HG03045 (cell line): ENCODE measurements at regions not wholly inside any gene's neighbourhood (a gene's known extent, or its start where the extent isn't known, plus 50 kb on each side); places are given as distances from the start of the nearest gene placed in this dataset.

Experiments
- ATAC-seq: cut with Tn5 transposase; IDR thresholded peaks from one replicate; pipeline ENCODE4 v1.9.1; 2021; ENCODE audit warnings: mild to moderate bottlenecking, moderate library complexity; ENCODE audit not compliant: unreplicated experiment

DNA sequence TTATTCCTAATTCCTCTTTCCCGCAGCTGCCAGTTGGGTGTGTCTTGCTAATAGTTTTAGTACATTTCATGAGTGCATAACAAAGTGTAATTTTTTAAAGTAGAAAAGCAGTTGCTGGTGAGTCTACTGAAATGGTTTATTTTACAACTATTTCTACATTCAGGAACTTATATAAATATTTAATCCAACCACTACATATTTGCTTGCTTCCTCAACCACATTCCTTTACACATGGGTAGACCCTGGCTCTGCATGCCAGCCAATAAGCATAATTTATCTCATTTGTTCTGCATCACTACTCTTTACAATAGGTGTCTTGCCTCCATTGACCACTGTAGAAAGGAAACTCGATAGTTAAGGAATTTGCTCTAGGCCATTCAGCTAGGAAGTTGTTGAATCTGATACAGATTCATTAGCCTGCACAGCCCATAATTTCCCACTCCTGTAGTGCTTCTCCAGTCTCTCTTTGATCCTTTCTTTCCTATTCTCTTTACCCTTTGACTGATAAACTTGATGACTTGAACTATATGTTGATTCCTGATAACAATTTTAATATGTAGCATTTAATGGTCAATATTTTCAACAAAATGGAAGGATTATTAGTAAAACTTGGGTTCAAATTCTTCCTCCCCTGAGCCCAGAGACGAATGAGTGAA, 342.5 kb upstream of the ACTBL2 start:
- no peak for ATAC-seq

DNA sequence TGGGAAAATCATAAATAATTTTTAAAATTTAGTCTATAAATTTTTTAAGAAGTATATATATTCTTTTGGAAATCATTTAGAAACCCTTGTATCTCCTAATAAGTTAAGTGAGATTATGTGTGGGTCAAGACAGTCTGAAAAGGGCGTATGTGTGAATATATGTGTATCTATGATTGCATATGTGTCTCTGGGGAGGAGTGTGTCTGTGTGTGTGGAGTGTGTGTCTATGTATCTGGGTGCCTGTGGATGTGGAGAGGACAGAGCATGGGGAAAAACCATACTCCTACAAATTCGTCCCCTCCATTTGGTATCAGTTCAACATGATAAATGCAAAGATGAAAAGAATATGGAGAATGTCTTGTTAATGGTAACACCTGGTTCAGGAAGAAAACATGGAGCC, 342.0 kb upstream of the ACTBL2 start:
- ATAC-seq = no peak

DNA sequence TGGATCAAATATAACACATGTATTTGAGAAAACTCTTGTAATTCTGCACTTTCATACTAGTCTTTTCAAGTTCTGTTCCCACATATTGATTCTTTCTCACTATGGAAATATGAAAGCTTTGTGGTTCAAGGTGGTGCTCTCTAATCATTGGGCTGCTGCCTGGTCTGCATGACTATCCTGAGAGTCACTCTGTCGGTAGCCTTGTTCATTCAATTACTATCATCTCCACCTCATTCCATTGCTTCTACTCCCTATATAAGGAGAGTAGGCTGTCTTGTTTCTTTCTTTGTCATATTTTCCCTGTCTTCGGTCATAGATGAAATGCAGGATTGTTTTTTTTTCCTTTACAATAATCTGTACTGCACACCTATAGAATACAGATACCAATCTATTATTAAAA, 341.4 kb upstream of the ACTBL2 start:
- ATAC-seq = no peak

- no peak for ATAC-seq
Observed at GRCh38 chr5:57822651-57823050, 340.0 kb upstream of the ACTBL2 start.

DNA sequence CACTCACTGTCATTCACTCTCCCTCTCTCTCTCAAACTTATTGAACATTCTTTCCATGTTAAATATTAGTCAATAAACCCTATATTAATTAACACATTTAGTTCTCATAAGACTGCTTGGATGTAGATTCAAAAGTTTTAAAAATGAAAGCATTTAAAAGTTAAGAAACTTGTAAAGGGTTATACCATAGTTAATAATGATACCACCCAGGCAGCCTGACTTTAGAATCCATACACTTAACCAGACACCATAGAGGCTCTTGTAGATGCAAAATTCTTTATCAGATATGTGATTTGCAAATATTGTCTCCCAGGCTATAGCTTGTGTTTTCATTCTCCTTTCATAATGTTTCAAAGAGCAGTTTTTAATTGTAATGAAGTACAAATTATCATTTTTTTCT, 335.8 kb upstream of the ACTBL2 start:
- ATAC-seq = no peak

GRCh38 chr5:57817924-57818323, 335.3 kb upstream of the ACTBL2 start:
- ATAC-seq = no peak

DNA sequence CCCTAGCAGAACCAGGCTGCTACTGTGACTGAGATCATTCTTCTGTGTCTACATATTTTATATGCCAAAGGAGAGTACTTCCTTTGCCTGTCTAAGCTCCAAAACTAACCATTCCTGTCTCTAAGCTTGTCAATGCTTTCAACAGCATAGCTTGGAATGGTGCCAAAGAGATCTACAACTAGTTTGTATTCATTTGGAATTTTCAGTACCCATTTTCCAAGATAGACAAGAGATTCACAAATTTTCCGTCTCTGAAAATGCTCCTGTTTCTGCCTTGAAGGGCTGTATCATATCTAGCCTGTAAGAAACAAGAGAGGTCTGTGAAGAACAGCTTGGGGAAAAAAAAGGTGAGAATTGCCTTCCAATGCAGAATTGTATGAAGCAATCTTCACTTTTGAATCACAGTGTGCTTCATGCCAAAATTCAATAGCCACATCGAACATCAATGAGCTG, 334.4 kb upstream of the ACTBL2 start:
- ATAC-seq = no peak

DNA sequence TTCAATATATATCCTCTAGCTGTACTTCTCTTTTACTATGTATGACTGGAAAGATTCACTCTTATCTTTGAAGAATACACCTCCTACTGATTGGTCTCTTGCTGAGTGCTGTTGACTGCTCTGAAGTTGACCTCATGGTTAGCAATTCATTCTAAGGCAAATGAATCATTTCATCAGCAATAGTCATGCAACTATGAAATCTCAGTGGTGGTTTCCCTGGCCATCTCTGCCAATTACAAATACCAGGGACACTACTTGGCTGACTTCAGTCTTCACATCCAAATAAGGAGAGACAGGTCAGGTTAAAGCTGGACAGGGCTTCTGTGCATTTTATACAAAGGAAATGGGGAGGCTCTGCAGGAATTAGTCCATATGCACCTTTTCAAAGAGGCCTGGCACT, 333.5 kb upstream of the ACTBL2 start:
- no peak for ATAC-seq

- ATAC-seq = no peak
Observed at GRCh38 chr5:57805732-57806131, 323.1 kb upstream of the ACTBL2 start.

DNA sequence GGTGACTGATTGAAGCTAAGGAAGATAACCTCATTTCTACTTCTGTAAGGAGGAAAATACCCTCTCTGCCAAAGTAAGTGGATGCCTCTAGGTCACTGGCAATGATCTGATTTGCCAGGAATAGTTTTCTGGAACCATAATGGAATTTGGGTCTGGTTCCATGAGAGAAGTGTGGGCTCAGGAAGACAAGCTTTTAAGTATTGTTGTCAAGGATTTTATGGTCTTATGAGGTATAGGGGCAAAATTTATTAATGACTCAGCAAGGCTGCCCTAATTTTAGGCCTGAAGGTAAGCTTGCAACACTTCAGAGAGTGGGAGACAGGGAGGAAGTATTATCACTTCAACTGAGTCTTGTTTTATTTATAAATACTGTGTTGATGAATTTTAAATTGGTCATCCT, 322.6 kb upstream of the ACTBL2 start:
- no peak for ATAC-seq

DNA sequence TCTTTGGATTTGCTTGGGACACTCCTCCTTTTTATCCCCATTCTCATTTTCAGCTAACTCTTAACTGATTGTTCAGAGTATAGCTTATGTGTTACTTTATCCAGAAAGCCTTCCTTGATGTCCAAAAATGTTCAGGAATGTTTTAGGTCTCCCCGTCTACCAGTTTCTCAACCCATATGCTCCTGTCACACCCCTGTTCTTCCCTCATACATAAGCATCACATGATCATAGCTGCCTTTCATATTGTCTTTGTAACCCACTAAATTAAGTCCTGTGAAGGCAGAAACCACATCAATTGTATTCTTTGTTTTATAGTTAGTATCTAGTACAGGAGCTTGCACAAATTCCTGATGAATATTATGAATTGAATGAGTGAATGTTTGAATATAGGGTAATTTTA, 321.9 kb upstream of the ACTBL2 start:
- no peak for ATAC-seq

DNA sequence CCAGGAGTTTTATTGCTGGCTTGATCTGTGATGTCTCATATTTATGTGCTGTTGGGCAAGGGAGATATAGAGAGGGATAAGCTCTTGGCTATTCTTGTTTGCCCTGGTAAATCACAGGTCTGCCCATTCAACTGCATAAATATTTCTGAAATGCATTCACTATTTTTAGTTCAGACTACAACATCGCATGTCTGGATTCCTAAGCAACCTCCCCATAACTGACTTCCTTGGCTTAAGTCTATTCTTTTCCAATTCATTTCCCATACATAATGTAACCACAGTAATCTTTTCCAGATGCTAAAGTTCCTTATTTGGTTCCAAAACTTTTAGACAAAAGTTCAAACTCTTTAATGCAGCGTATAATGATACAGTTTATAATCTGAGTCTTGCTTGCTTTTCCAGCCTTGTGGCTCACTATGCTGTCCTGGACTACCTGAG, 321.4 kb upstream of the ACTBL2 start:
- no peak for ATAC-seq

DNA sequence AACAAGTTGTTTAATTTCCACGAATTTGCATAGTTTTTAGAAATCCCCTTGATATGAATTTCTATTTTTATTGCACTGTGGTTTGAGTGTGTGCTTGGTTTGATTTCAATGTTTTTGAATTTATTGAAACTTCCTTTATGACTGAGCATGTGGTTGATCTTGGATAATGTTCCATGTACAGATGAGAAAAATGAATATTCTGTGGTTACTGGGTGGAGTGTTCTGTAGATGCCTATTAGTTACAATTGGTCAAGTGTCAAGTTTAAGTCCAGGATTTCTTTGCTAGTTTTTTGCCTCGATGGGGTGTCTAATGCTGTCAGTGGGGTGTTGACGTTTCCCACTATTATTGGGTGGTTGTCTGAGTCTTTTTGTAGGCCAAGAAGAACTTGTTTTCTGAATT, 319.5 kb upstream of the ACTBL2 start:
- no peak for ATAC-seq

- ATAC-seq = no peak
Observed at GRCh38 chr5:57795203-57795602, 312.6 kb upstream of the ACTBL2 start.

- ATAC-seq = no peak
Observed at GRCh38 chr5:57791875-57792274, 309.3 kb upstream of the ACTBL2 start.

DNA sequence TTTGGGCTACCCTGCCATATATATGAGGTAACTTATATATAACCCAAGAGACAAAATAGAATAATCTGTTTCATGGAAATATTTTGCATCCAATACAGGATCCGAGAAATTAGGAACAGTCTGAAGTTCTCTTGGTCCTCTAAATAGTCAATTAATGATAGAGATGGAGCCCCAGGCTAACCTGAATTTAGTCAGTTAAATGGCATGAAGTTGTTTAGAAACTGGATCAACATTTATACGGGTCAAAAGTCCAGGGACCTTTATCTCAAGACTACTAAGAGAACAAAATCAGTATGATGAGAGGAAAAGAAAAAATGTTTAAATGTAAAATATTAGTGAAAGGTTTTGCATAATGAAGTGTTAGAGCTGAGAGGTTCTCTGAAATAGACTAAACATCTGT, 303.3 kb upstream of the ACTBL2 start:
- no peak for ATAC-seq

DNA sequence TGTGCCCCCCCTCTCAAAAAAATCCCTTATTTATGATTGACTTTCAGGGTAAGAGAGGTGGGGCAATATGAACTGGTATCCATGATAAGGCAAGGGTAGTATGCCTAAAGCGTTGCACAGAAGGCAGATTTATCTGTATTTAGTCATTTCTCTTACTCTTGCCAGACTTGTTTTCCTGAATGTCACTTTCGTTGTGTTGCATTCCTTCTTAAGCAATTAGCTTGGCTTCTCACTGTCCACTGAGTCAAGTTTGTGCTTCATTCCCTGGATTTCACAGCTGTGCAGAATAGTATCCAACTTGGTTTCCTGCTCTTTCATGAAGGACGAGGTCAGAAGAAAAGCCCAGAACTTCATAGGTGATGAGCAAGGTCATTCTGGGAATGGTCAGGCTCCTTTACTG, 301.5 kb upstream of the ACTBL2 start:
- no peak for ATAC-seq

DNA sequence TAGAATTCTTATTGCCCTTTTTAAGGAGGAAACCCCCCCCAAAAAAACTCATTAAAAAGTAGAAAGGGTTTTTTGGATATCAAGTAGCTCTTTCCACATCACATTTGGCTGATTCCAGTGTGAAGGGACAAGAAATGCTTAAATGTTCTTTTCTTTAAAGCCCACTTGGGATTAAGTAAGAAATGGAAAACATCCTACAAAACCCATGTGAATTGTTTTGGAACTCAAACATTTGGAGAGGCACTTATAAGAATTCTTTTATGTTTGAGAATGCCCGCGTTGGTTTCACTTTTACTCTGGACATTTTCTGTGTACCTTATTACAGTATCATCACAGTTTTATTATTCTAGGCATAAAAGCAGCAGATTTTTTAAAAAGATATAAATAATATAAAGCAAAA, 301.1 kb upstream of the ACTBL2 start:
- ATAC-seq = no peak

DNA sequence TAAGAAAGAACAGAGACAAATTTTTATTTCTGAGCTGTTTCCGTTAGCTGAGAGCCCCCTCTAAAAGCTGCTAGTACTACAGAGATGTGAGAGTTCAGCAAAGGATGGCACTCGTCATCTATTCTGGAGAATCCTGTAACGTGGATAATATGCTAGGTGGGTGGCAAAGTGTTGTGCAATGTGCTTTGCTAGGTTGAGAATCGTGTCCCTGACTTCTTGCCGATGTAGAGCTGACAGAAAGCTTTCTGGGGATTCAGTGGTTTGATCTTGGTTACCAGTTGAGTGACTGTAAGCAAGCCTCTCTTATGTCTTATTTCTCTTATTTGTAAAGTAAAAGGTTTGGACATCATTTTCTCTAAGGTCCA, 298.3 kb upstream of the ACTBL2 start:
- ATAC-seq = no peak

DNA sequence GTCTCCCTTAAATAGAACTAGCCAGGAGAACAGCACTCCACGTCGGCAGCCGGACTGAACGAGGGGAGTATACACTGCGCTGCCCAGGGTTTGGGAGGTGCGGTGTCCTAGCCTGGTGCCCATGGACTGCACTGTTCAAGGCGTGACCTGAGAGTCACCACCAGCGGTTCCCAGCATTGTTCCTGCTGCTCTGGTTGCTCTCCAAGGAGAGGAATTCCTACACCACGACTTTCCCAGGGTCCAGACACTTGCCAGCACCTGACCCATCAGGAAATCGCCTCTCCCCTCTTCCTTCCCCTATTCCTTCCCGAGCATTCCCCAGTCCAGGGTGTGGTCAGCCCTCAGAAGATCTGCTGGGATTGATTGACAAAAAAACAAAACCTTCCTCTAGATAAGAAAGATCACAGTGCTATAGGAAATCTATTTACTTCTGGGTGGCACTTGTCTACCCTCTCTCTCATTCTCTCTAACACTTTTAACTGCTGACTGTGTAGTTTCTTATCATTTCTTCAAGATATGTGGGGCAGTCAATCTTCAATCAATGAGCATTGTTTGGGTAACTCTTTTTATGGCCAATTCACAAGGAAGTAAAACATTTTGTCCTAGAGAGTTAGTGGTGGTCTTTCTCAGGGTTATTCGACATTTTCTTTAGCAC, 297.8 kb upstream of the ACTBL2 start:
- ATAC-seq = no peak

- no peak for ATAC-seq
Observed at GRCh38 chr5:57779383-57780223, 297.0 kb upstream of the ACTBL2 start.

DNA sequence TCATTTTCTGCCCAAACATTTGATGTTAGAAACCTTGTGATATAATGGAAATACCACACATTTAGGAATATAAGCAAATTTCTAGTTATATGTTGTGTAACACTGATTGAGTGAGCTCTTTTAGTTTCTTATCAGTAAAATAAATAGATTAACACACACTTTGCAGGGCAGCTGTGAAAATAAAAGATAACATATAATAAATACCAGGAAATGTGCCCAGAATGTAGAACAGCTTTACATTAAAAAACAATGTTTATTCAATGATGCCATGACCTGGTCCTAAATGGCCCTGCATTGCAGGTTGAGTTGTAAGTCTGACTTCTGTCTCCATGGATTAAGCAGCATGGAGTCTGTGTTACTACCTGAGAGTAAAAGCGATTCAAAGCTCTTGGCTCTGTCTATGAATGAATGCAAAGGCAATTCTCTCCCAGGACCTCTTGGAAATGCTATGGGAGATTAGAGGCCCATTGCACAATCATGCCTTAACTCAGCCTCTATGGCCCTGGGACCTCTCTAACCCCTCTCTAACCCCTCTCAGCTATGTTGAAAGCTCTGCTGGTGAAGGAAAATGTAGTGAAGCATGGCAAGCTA, 296.0 kb upstream of the ACTBL2 start:
- no peak for ATAC-seq
